CD4-positive, CD25-positive, alpha-beta regulatory T cell (primary cell): ENCODE measurements at regions not wholly inside any gene's neighbourhood (a gene's known extent, or its start where the extent isn't known, plus 50 kb on each side); places are given as distances from the start of the nearest gene placed in this dataset.

ENCODE experiments used
- ATAC-seq, 2 donors: fragments of 150-1000 bp; cut with Tn5 transposase; one replicate each; pipeline ENCODE4 v1.10.0; 2021; ENCODE audit warnings: low read depth in 2 of 2, moderate number of reproducible peaks in 2 of 2, moderate library complexity in 1 of 2
- DNase-seq, 3 donors: peaks; one replicate each; pipeline versions ENCODE4 v3.0.0 to v3.0.0-alpha.2; 2012 to 2022; ENCODE audit warnings: mixed read lengths in 1 of 3
- H3K27ac ChIP-seq: one replicate; pipeline ENCODE4 v1.7.0; 2013; ENCODE audit warnings: mild to moderate bottlenecking, low read length; ENCODE audit not compliant: insufficient read depth, poor library complexity, severe bottlenecking
- H3K27me3 ChIP-seq: one replicate; pipeline ENCODE4 v1.7.0; 2013; ENCODE audit warnings: low read length; ENCODE audit not compliant: control insufficient read depth, insufficient read depth
- H3K36me3 ChIP-seq: one replicate; pipeline ENCODE4 v1.7.0; 2013; ENCODE audit warnings: mild to moderate bottlenecking, low read length, moderate library complexity; ENCODE audit not compliant: control insufficient read depth, insufficient read depth
- H3K4me1 ChIP-seq: 2 replicates; pipeline ENCODE4 v1.7.0; 2013; ENCODE audit warnings: mild to moderate bottlenecking, low read length; ENCODE audit not compliant: insufficient read depth, control insufficient read depth, poor library complexity, severe bottlenecking
- H3K4me3 ChIP-seq: one replicate; pipeline ENCODE4 v1.7.0; 2013; ENCODE audit warnings: low read depth, mild to moderate bottlenecking, low read length, moderate library complexity
- H3K9me3 ChIP-seq, 2 experiments: 1 replicate in 1 of 2; 2 replicates in 1 of 2; pipeline ENCODE4 v1.7.0; 2013; ENCODE audit warnings: low read length in 2 of 2, mild to moderate bottlenecking in 1 of 2, moderate library complexity in 1 of 2; ENCODE audit not compliant: control insufficient read depth in 2 of 2
- H3K27ac Mint-ChIP-seq, 3 donors: one replicate each; pipeline ENCODE4 v1.8.0; 2020 to 2022; ENCODE audit warnings: mild to moderate bottlenecking in 3 of 3, mixed read lengths in 3 of 3, moderate library complexity in 2 of 3
- H3K27me3 Mint-ChIP-seq: one replicate; pipeline ENCODE4 v1.8.0; 2022; ENCODE audit warnings: mild to moderate bottlenecking, mixed read lengths
- H3K36me3 Mint-ChIP-seq: one replicate; pipeline ENCODE4 v1.8.0; 2020; ENCODE audit warnings: mixed read lengths
- H3K4me1 Mint-ChIP-seq, 4 donors: one replicate each; pipeline ENCODE4 v1.8.0; 2020 to 2022; ENCODE audit warnings: mixed read lengths in 4 of 4, mild to moderate bottlenecking in 1 of 4
- H3K4me3 Mint-ChIP-seq, 4 donors: one replicate each; pipeline ENCODE4 v1.8.0; 2020 to 2022; ENCODE audit warnings: mild to moderate bottlenecking in 4 of 4, mixed read lengths in 4 of 4, moderate library complexity in 3 of 4
- H3K9me3 Mint-ChIP-seq, 7 donors: one replicate each; pipeline ENCODE4 v1.8.0; 2020 to 2022; ENCODE audit warnings: mixed read lengths in 7 of 7, mild to moderate bottlenecking in 3 of 7, moderate library complexity in 2 of 7

DNA sequence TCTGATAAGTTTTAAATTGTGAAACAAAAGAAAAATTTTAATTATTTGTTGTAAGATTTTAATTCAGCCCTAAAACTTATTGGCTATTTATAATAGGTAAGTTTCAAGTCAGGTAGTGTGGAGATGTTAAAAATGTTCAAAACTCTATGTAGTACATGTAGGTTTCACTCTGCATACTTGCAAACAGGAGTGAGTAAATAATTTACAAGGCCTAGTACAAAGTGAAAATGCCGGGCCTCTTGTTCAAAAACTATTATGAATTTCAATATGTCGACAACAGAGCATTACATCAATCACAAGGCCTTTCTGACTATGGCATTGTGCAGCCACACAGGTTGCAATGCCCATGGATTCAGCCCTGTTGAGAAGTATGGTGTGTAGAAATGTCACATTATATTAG, 80.9 kb upstream of the GRIK2 start:
- Histone ChIP-seq H3K27me3 (no peaks in the 10 kb centered on the region), H3K4me1 (no peaks in the 10 kb centered on the region), H3K9me3 (no peaks in the 10 kb centered on the region), H3K36me3 (no peaks in the 10 kb centered on the region), H3K4me3 (no peak overlapping the region), H3K27ac (no peak overlapping the region)
- H3K27ac Mint-ChIP-seq: no peak overlapping the region
- peaks cover 0 to 2% (median 0%) of the 10 kb centered on the region in 7 donors for H3K9me3 Mint-ChIP-seq
- DNase-seq: no peak
- H3K4me3 Mint-ChIP-seq: no peak overlapping the region
- ATAC-seq: no peak
- H3K36me3 Mint-ChIP-seq: no peaks in the 10 kb centered on the region
- no peaks in the 10 kb centered on the region for H3K4me1 Mint-ChIP-seq
- H3K27me3 Mint-ChIP-seq: no peaks in the 10 kb centered on the region

DNA sequence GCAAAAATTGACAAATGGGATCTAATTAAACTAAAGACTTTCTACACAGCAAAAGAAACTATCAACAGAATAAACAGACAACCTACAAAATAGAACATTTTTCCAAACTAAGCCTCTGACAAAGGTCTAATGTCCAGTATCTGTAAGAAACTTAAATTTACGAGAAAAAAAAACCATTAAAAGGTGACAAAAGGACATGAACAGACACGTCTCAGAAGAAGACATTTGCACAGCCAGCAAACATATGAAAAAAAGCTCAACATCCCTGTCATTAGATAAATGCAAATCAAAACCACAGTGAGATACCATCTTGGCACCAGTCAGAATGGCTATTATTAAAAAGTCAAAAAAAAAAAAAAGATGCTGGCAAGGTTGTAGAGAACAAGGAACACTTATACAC, 70.6 kb upstream of the GRIK2 start:
- Mint-ChIP-seq H3K27ac (no peak overlapping the region), H3K4me1 (no peaks in the 10 kb centered on the region), H3K27me3 (no peaks in the 10 kb centered on the region), H3K9me3 (peaks cover 0 to 8% (median 4%) of the 10 kb centered on the region in 7 donors), H3K36me3 (no peaks in the 10 kb centered on the region), H3K4me3 (no peak overlapping the region)
- Histone ChIP-seq H3K9me3 (no peaks in the 10 kb centered on the region), H3K27me3 (no peaks in the 10 kb centered on the region), H3K4me1 (no peaks in the 10 kb centered on the region), H3K27ac (no peak overlapping the region), H3K4me3 (no peak overlapping the region), H3K36me3 (no peaks in the 10 kb centered on the region)
- ATAC-seq: no peak
- DNase-seq: no peak

DNA sequence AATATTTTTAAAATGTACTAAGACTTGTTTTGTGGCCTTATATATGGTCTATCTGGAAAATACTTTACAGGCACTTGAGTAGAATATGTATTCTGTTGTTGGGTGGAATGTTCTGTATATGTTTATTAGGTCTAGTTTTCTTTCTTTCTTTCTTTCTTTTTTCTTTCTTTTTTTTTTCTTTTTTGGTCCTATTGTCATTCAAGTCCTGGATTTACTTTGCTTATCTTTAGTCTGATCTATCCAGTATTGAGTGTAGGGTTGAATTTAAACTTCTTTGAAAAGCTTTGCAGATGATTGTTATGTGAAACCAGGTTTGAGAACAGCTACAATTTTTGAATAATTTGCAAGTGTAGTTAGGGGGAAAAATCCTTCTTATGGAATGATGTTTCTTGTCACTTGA, 67.1 kb upstream of the GRIK2 start:
- no peaks in the 10 kb centered on the region for H3K9me3 ChIP-seq
- H3K4me3 ChIP-seq: no peak overlapping the region
- Mint-ChIP-seq H3K27me3 (no peaks in the 10 kb centered on the region), H3K4me1 (no peaks in the 10 kb centered on the region), H3K36me3 (no peaks in the 10 kb centered on the region), H3K27ac (no peak overlapping the region), H3K9me3 (peaks cover 0 to 7% (median 0%) of the 10 kb centered on the region in 7 donors), H3K4me3 (no peak overlapping the region)
- no peaks in the 10 kb centered on the region for H3K4me1 ChIP-seq
- no peak for ATAC-seq
- H3K27me3 ChIP-seq: no peaks in the 10 kb centered on the region
- no peak overlapping the region for H3K27ac ChIP-seq
- no peaks in the 10 kb centered on the region for H3K36me3 ChIP-seq
- DNase-seq: no peak

DNA sequence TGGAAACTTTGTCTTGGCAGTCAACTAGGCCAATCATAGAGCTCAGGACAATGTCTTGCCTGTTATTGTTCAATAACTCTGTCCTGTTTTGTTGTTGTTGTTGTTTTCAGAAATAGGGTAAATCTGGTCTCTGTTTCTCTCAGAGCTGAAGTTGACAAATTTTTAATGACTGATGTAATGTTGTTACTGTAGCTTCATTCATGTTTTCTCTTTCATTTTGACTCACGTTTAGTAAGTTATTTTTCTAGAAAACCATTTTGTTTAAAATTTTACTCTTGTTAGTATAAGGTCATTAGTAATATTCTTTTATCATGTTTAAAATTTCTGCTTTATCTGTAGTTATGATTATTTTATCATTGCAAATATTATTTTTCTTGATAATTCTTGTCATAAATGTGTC, 51.6 kb upstream of the GRIK2 start:
- no peaks in the 10 kb centered on the region for H3K4me1 Mint-ChIP-seq

More for the DNA sequence above, 51.6 kb upstream of the GRIK2 start:
- H3K27ac Mint-ChIP-seq: no peak overlapping the region
- H3K4me3 Mint-ChIP-seq: no peak overlapping the region
- peaks cover 0 to 11% (median 3%) of the 10 kb centered on the region in 7 donors for H3K9me3 Mint-ChIP-seq
- Histone ChIP-seq H3K4me1 (no peaks in the 10 kb centered on the region), H3K9me3 (no peaks in the 10 kb centered on the region), H3K36me3 (no peaks in the 10 kb centered on the region), H3K27me3 (no peaks in the 10 kb centered on the region), H3K4me3 (no peak overlapping the region), H3K27ac (no peak overlapping the region)
- ATAC-seq (no peak), DNase-seq (no peak)
- H3K36me3 Mint-ChIP-seq: no peaks in the 10 kb centered on the region
- no peaks in the 10 kb centered on the region for H3K27me3 Mint-ChIP-seq
